ENCODE measurements at regions not wholly inside any gene's neighbourhood (a gene's known extent, or its start where the extent isn't known, plus 50 kb on each side); places are given as distances from the start of the nearest gene placed in this dataset.

DNA sequence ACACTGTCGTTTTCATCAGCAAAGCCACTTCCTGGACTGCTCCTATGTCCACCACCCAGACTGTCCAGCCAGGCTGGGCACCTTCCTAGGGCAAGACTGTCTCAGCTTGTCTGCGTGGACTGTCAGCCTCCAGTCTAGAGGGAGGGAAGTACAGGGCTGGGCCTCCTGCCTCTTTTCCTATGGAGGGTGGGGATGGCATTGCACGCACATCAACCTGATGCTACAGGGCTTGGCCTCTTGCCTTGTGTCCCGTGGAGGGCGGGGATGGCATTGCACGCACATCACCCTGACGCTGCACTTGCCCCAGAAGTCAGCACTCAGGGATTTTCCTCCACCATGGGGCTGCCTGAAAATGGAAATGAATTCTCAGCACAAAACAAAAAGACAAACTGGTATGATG is 304.2 kb upstream of the CDH4 start:
- CTCF ChIA-PET: interaction anchor here (0.6 kb wide), 1 partner anchor 179 kb away, joined by 3 read pairs; no protein-coding TSS in a partner anchor

DNA sequence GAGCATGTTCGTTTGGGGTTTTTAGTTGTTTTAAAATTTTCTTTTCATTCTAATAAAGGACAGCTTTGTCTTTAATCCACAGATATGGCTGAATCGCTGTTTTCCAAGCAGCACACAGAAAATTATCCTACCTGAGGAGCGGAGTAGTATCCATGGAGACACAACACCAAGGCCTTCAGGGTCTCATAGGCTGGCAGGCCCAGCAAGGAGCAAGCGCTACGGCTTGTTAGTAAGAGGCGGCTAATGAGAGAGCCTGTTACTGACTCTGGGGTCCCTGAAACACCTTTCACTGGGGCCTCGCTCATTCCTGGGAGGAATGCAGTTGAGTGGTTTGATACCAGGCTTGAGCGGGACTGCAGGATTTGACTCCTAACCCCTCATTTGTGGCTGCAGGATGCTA is 303.8 kb upstream of the CDH4 start:
- 49% methylated on average over 8 of the region's 8 CpGs for WGBS (ENCODE audit: missing lambda C conversion rate)
- CTCF ChIA-PET: no interaction called here
- TF ChIP-seq NR3C1 (IDR thresholded peaks at IDR 0.05) (no peak), MAFK (IDR thresholded peaks at IDR 0.05; ENCODE audit: partially characterized antibody) (no peak), HOXB5 (CRISPR knock-in tag; IDR thresholded peaks at IDR 0.05) (no peak), POLR2A (IDR thresholded peaks at IDR 0.05; ENCODE audit: low read length) (no peak), HOXA7 (CRISPR knock-in tag; IDR thresholded peaks at IDR 0.05) (no peak), KDM1A (IDR thresholded peaks at IDR 0.05; ENCODE audit: low read depth) (no peak), EHMT2 (IDR thresholded peaks at IDR 0.05; ENCODE audit: low read depth) (no peak), RNF2 (IDR thresholded peaks at IDR 0.05; ENCODE audit: borderline replicate concordance, low read depth) (no peak)
- TF ChIP-seq, protein P1, sequence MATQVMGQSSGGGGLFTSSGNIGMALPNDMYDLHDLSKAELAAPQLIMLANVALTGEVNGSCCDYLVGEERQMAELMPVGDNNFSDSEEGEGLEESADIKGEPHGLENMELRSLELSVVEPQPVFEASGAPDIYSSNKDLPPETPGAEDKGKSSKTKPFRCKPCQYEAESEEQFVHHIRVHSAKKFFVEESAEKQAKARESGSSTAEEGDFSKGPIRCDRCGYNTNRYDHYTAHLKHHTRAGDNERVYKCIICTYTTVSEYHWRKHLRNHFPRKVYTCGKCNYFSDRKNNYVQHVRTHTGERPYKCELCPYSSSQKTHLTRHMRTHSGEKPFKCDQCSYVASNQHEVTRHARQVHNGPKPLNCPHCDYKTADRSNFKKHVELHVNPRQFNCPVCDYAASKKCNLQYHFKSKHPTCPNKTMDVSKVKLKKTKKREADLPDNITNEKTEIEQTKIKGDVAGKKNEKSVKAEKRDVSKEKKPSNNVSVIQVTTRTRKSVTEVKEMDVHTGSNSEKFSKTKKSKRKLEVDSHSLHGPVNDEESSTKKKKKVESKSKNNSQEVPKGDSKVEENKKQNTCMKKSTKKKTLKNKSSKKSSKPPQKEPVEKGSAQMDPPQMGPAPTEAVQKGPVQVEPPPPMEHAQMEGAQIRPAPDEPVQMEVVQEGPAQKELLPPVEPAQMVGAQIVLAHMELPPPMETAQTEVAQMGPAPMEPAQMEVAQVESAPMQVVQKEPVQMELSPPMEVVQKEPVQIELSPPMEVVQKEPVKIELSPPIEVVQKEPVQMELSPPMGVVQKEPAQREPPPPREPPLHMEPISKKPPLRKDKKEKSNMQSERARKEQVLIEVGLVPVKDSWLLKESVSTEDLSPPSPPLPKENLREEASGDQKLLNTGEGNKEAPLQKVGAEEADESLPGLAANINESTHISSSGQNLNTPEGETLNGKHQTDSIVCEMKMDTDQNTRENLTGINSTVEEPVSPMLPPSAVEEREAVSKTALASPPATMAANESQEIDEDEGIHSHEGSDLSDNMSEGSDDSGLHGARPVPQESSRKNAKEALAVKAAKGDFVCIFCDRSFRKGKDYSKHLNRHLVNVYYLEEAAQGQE (IDR thresholded peaks at IDR 0.05): no peak

More for the DNA sequence above, 304.2 kb upstream of the CDH4 start:
- WGBS (ENCODE audit: missing lambda C conversion rate): 34% methylated on average over 5 of the region's 7 CpGs
- H3K27ac ChIP-seq: no peak overlapping the region
- no peak for FAIRE-seq
- POLR2A ChIA-PET: no interaction called here
- H3K4me2 ChIP-seq: no peak overlapping the region
- no peak for DNase-seq (ENCODE audit: low read depth in 1 of 2, low spot score in 1 of 2)
- no peak for ATAC-seq
- H3K4me3 ChIP-seq: no peak overlapping the region
- no peaks in the 10 kb centered on the region for H3K4me1 ChIP-seq
- TF ChIP-seq RARB (CRISPR knock-in tag; IDR thresholded peaks at IDR 0.05): no peak
- TF ChIP-seq RFX5 (IDR thresholded peaks at IDR 0.05): no peak
- no peak for TF ChIP-seq TP53 (CRISPR knock-in tag; IDR thresholded peaks at IDR 0.05)
- TF ChIP-seq RCOR1 (IDR thresholded peaks at IDR 0.05; ENCODE audit: low read depth, low read length): no peak
- TF ChIP-seq, protein P2, sequence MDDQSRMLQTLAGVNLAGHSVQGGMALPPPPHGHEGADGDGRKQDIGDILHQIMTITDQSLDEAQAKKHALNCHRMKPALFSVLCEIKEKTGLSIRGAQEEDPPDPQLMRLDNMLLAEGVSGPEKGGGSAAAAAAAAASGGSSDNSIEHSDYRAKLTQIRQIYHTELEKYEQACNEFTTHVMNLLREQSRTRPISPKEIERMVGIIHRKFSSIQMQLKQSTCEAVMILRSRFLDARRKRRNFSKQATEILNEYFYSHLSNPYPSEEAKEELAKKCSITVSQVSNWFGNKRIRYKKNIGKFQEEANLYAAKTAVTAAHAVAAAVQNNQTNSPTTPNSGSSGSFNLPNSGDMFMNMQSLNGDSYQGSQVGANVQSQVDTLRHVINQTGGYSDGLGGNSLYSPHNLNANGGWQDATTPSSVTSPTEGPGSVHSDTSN (IDR thresholded peaks at IDR 0.05): no peak
- no peak for TF ChIP-seq HOXB13 (CRISPR knock-in tag; IDR thresholded peaks at IDR 0.05; ENCODE audit: low read depth)
- no peak for TF ChIP-seq JUN (IDR thresholded peaks at IDR 0.05)
- TF ChIP-seq ZFP36 (IDR thresholded peaks at IDR 0.05; ENCODE audit: borderline replicate concordance, partially characterized antibody): no peak
- TF ChIP-seq TFCP2L1 (CRISPR knock-in tag; IDR thresholded peaks at IDR 0.05): no peak
- H3K9me3 ChIP-seq: 0 out of 3 replicates have a peak, but pooled peaks cover 3% of the 10 kb centered on the region

DNA sequence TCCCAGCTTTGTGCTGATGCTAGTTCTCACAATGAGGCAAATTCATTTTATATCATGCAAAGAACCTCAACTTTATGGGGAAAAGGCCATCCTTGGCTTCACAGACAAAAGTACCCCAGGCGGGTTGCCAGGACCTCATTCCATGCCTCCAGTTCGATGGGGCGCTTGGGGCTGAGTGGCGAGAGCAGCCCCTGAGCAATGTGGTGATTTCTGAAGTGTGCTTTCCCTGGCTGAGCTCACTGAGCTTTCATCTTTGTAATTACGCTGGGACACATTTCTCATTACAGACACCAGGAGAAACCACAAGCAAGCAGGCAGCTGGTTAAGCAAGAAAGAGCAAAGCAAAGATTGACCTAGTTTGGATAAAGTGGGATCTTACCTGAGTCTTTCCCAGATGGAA is 301.5 kb upstream of the CDH4 start:
- 7% methylated on average over 5 of the region's 5 CpGs for WGBS (ENCODE audit: missing lambda C conversion rate)
- Histone ChIP-seq H3K4me1 (no peaks in the 10 kb centered on the region), H3K9me3 (peaks cover 18% of the 10 kb centered on the region; the same call in 2 of the 3 replicates), H3K27ac (no peak overlapping the region), H3K4me3 (no peak overlapping the region), H3K4me2 (no peak overlapping the region)
- ChIA-PET POLR2A (no interaction called here), CTCF (interaction anchor here (1.0 to 1.9 kb wide), 3 partner anchors 15 to 18 kb away, joined by 3 to 4 read pairs (median 3); no protein-coding TSS in a partner anchor)
- FAIRE-seq (no peak), DNase-seq (ENCODE audit: low read depth in 1 of 2, low spot score in 1 of 2) (no peak), ATAC-seq (no peak)
- TF ChIP-seq, protein P3, sequence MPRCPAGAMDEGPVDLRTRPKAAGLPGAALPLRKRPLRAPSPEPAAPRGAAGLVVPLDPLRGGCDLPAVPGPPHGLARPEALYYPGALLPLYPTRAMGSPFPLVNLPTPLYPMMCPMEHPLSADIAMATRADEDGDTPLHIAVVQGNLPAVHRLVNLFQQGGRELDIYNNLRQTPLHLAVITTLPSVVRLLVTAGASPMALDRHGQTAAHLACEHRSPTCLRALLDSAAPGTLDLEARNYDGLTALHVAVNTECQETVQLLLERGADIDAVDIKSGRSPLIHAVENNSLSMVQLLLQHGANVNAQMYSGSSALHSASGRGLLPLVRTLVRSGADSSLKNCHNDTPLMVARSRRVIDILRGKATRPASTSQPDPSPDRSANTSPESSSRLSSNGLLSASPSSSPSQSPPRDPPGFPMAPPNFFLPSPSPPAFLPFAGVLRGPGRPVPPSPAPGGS (IDR thresholded peaks at IDR 0.05): no peak
- TF ChIP-seq CEBPB (IDR thresholded peaks at IDR 0.05): no peak
- no peak for TF ChIP-seq POLR2AphosphoS2 (conservative IDR thresholded peaks at IDR 0.05; ENCODE audit: low read length)
- no peak for TF ChIP-seq HOXB5 (CRISPR knock-in tag; IDR thresholded peaks at IDR 0.05)
- TF ChIP-seq KDM5A (IDR thresholded peaks at IDR 0.05): no peak
- no peak for TF ChIP-seq ZFP36 (IDR thresholded peaks at IDR 0.05; ENCODE audit: borderline replicate concordance, partially characterized antibody)
- TF ChIP-seq CHD2 (IDR thresholded peaks at IDR 0.05; ENCODE audit: low read length, partially characterized antibody): no peak
- TF ChIP-seq TFCP2L1 (CRISPR knock-in tag; IDR thresholded peaks at IDR 0.05): no peak

More for the DNA sequence above, 303.8 kb upstream of the CDH4 start:
- Histone ChIP-seq H3K4me1 (no peaks in the 10 kb centered on the region), H3K27ac (no peak overlapping the region), H3K4me2 (no peak overlapping the region), H3K9me3 (0 out of 3 replicates have a peak, but pooled peaks cover 3% of the 10 kb centered on the region), H3K4me3 (no peak overlapping the region)
- no peak for ATAC-seq
- FAIRE-seq: no peak
- no peak for DNase-seq (ENCODE audit: low read depth in 1 of 2, low spot score in 1 of 2)
- POLR2A ChIA-PET: no interaction called here
